SH-SY5Y (cell line): ENCODE measurements at regions not wholly inside any gene's neighbourhood (a gene's known extent, or its start where the extent isn't known, plus 50 kb on each side); places are given as distances from the start of the nearest gene placed in this dataset.

Experiments
- GATA2 ChIP-seq: IDR thresholded peaks from 2 replicates; pipeline ENCODE4 v1.6.1; 2011; ENCODE audit warnings: mild to moderate bottlenecking, low read depth, low read length
- GATA3 ChIP-seq: IDR thresholded peaks from 2 replicates; pipeline ENCODE4 v1.6.1; 2011; ENCODE audit warnings: low read depth, mild to moderate bottlenecking, low read length, moderate library complexity

- TF ChIP-seq GATA3 (no peak), GATA2 (no peak)
Measured at GRCh38 chr6:145277358-145278086, 457.8 kb downstream of the EPM2A start.
